ENCODE measurements at regions not wholly inside any gene's neighbourhood (a gene's known extent, or its start where the extent isn't known, plus 50 kb on each side); places are given as distances from the start of the nearest gene placed in this dataset.

- no peak for DNase-seq (ENCODE audit: low read depth in 2 of 2)
These were observed 99.2 kb downstream of the C12orf50 start for GRCh38 chr12:87930033-87930432.

- DNase-seq (ENCODE audit: low read depth in 2 of 2): no peak
These were observed 99.9 kb downstream of the C12orf50 start for GRCh38 chr12:87929346-87929745.

GRCh38 chr12:87928031-87928430 is 101.2 kb downstream of the C12orf50 start:
- DNase-seq (ENCODE audit: low read depth in 2 of 2): no peak

GRCh38 chr12:87925021-87925420 is 104.2 kb downstream of the C12orf50 start:
- no peak for DNase-seq (ENCODE audit: low read depth in 2 of 2)

GRCh38 chr12:87924149-87924548 is 105.1 kb downstream of the C12orf50 start:
- no peak for DNase-seq (ENCODE audit: low read depth in 2 of 2)

- no peak for DNase-seq (ENCODE audit: low read depth in 2 of 2)
These were observed 105.8 kb downstream of the C12orf50 start for GRCh38 chr12:87923361-87923760.

GRCh38 chr12:87922736-87923135 is 106.5 kb downstream of the C12orf50 start:
- DNase-seq (ENCODE audit: low read depth in 2 of 2): no peak

- no peak for DNase-seq (ENCODE audit: low read depth in 2 of 2)
These were observed 107.6 kb downstream of the C12orf50 start for GRCh38 chr12:87921621-87922020.

- no peak for DNase-seq (ENCODE audit: low read depth in 2 of 2)
These were observed 109.1 kb downstream of the C12orf50 start for GRCh38 chr12:87920139-87920538.

- no peak for DNase-seq (ENCODE audit: low read depth in 2 of 2)
These were observed 127.7 kb downstream of the C12orf50 start for GRCh38 chr12:87901457-87901856.

- DNase-seq (ENCODE audit: low read depth in 2 of 2): no peak
These were observed 131.5 kb downstream of the C12orf50 start for GRCh38 chr12:87897662-87898061.

- DNase-seq (ENCODE audit: low read depth in 2 of 2): no peak
These were observed 145.4 kb downstream of the C12orf50 start for GRCh38 chr12:87883806-87884205.

GRCh38 chr12:87879141-87879540 is 150.1 kb downstream of the C12orf50 start:
- DNase-seq (ENCODE audit: low read depth in 2 of 2): no peak

GRCh38 chr12:87870493-87871460 is 158.4 kb downstream of the C12orf50 start:
- no peak for DNase-seq (ENCODE audit: low read depth in 2 of 2)

GRCh38 chr12:87870061-87870460 is 159.1 kb downstream of the C12orf50 start:
- DNase-seq (ENCODE audit: low read depth in 2 of 2): no peak

GRCh38 chr12:87866578-87867292 is 162.5 kb downstream of the C12orf50 start:
- peak in 1 of 2 donors; percentile 11 for DNase-seq (ENCODE audit: low read depth in 2 of 2)

- no peak for DNase-seq (ENCODE audit: low read depth in 2 of 2)
These were observed 167.4 kb downstream of the C12orf50 start for GRCh38 chr12:87861791-87862190.

GRCh38 chr12:87853448-87854003 is 175.7 kb downstream of the C12orf50 start:
- DNase-seq (ENCODE audit: low read depth in 2 of 2): no peak

- no peak for DNase-seq (ENCODE audit: low read depth in 2 of 2)
These were observed 180.1 kb downstream of the C12orf50 start for GRCh38 chr12:87849074-87849473.

- DNase-seq (ENCODE audit: low read depth in 2 of 2): peak; percentile 39 to 66
These were observed 180.8 kb downstream of the C12orf50 start for GRCh38 chr12:87848248-87848868.

- no peak for DNase-seq (ENCODE audit: low read depth in 2 of 2)
These were observed 182.1 kb downstream of the C12orf50 start for GRCh38 chr12:87847147-87847546.

- DNase-seq (ENCODE audit: low read depth in 2 of 2): no peak
These were observed 183.2 kb downstream of the C12orf50 start for GRCh38 chr12:87846045-87846444.

Data from dermis microvascular lymphatic vessel endothelial cell (primary cell).